RPMI7951 (cell line): ENCODE measurements at regions not wholly inside any gene's neighbourhood (a gene's known extent, or its start where the extent isn't known, plus 50 kb on each side); places are given as distances from the start of the nearest gene placed in this dataset.
"Not testable (repeated sequence)": the region's sequence is repeated elsewhere in the genome, so short reads cannot be mapped to it uniquely, and the experiment has no call there.

Source experiments
- DNase-seq: peaks from one replicate; pipeline ENCODE4 v3.0.0-alpha.2; 2012; ENCODE audit warnings: low read depth

GRCh38 chr19:28084659-28085157 is 1128.2 kb downstream of the UQCRFS1 start:
- not testable (repeated sequence) for DNase-seq

GRCh38 chr19:28076628-28077027 is 1136.3 kb downstream of the UQCRFS1 start:
- DNase-seq = no peak

GRCh38 chr19:28075229-28075628 is 1137.7 kb downstream of the UQCRFS1 start:
- no peak for DNase-seq

GRCh38 chr19:28074773-28075172 is 1138.2 kb downstream of the UQCRFS1 start:
- no peak for DNase-seq

GRCh38 chr19:28067882-28068281 is 1145.1 kb downstream of the UQCRFS1 start:
- no peak for DNase-seq

GRCh38 chr19:28066988-28067387 is 1146.0 kb downstream of the UQCRFS1 start:
- DNase-seq = no peak

GRCh38 chr19:28066161-28066560 is 1146.8 kb downstream of the UQCRFS1 start:
- no peak for DNase-seq

GRCh38 chr19:28065026-28065425 is 1147.9 kb downstream of the UQCRFS1 start:
- no peak for DNase-seq

GRCh38 chr19:28063702-28064101 is 1149.2 kb downstream of the UQCRFS1 start:
- no peak for DNase-seq

- DNase-seq = no peak
These were observed 1151.8 kb downstream of the UQCRFS1 start for GRCh38 chr19:28061111-28061510.

GRCh38 chr19:28057026-28057425 is 1155.9 kb downstream of the UQCRFS1 start:
- not testable (repeated sequence) for DNase-seq

GRCh38 chr19:28051047-28051446 is 1161.9 kb downstream of the UQCRFS1 start:
- no peak for DNase-seq

GRCh38 chr19:28049875-28050274 is 1163.1 kb downstream of the UQCRFS1 start:
- no peak for DNase-seq

- no peak for DNase-seq
These were observed 1166.0 kb downstream of the UQCRFS1 start for GRCh38 chr19:28046932-28047331.

GRCh38 chr19:28045621-28046020 is 1167.3 kb downstream of the UQCRFS1 start:
- no peak for DNase-seq

GRCh38 chr19:28044477-28044876 is 1168.5 kb downstream of the UQCRFS1 start:
- DNase-seq = no peak

- no peak for DNase-seq
These were observed 1170.4 kb downstream of the UQCRFS1 start for GRCh38 chr19:28042516-28042915.

- no peak for DNase-seq
These were observed 1173.1 kb downstream of the UQCRFS1 start for GRCh38 chr19:28039677-28040381.

- DNase-seq = no peak
These were observed 1175.8 kb downstream of the UQCRFS1 start for GRCh38 chr19:28037186-28037585.

- no peak for DNase-seq
These were observed 1176.5 kb downstream of the UQCRFS1 start for GRCh38 chr19:28036486-28036885.

- no peak for DNase-seq
These were observed 1178.0 kb downstream of the UQCRFS1 start for GRCh38 chr19:28034936-28035335.

GRCh38 chr19:28028881-28029444 is 1184.0 kb downstream of the UQCRFS1 start:
- DNase-seq = no peak

- DNase-seq = no peak
These were observed 1185.8 kb downstream of the UQCRFS1 start for GRCh38 chr19:28027116-28027515.

- no peak for DNase-seq
These were observed 1186.3 kb downstream of the UQCRFS1 start for GRCh38 chr19:28026636-28027035.
